ENCODE measurements at regions not wholly inside any gene's neighbourhood (a gene's known extent, or its start where the extent isn't known, plus 50 kb on each side); places are given as distances from the start of the nearest gene placed in this dataset.

DNA sequence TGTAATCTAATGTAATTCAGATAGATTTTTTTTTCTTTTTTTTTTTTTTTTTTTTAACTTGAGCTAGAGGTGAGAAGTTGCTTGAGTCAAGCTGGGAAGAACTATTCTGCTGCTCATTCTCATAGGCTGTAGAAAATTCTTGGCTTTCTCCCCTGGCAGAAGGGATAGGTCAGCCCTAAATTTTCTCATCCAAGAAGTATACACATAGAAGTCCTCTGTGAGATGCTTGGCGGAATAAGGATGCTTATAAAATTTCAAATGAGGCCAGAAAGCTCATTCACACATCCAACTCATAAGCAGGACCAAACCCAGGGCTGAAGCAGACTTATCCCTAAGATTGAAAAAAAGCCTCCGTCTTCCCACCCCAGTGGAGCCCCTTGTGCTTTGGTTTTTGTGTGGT, 572.5 kb downstream of the SQOR start:
- TF ChIP-seq, protein P1, sequence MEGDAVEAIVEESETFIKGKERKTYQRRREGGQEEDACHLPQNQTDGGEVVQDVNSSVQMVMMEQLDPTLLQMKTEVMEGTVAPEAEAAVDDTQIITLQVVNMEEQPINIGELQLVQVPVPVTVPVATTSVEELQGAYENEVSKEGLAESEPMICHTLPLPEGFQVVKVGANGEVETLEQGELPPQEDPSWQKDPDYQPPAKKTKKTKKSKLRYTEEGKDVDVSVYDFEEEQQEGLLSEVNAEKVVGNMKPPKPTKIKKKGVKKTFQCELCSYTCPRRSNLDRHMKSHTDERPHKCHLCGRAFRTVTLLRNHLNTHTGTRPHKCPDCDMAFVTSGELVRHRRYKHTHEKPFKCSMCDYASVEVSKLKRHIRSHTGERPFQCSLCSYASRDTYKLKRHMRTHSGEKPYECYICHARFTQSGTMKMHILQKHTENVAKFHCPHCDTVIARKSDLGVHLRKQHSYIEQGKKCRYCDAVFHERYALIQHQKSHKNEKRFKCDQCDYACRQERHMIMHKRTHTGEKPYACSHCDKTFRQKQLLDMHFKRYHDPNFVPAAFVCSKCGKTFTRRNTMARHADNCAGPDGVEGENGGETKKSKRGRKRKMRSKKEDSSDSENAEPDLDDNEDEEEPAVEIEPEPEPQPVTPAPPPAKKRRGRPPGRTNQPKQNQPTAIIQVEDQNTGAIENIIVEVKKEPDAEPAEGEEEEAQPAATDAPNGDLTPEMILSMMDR (IDR thresholded peaks at IDR 0.05) = no peak
- TF ChIP-seq POLR2A (IDR thresholded peaks at IDR 0.05) = no peak

Data from esophagus squamous epithelium (tissue), 4 donors.